Mesenchymal stem cell (in vitro differentiated cells and primary cell): ENCODE measurements at regions not wholly inside any gene's neighbourhood (a gene's known extent, or its start where the extent isn't known, plus 50 kb on each side); places are given as distances from the start of the nearest gene placed in this dataset.

Experiments used
- DNase-seq: peaks from one replicate; pipeline ENCODE4 v3.0.0-alpha.2; 2013
- H2AFZ ChIP-seq: one replicate; pipeline ENCODE4 v1.6.1; 2013; ENCODE audit warnings: low read depth, mild to moderate bottlenecking, control low read depth, inconsistent platforms, low read length, moderate library complexity
- H2AK5ac ChIP-seq: 2 replicates; pipeline ENCODE4 v1.6.1; 2013; ENCODE audit warnings: low read length, moderate library complexity, mild to moderate bottlenecking, inconsistent platforms; ENCODE audit not compliant: severe bottlenecking
- H2BK120ac ChIP-seq: one replicate; pipeline ENCODE4 v1.6.1; 2013; ENCODE audit warnings: low read depth, mild to moderate bottlenecking, inconsistent platforms, low read length, moderate library complexity
- H2BK12ac ChIP-seq, 2 experiments: one replicate each; pipeline ENCODE4 v1.6.1; 2013; ENCODE audit warnings: inconsistent platforms in 2 of 2, low read length in 2 of 2, mild to moderate bottlenecking in 2 of 2, moderate library complexity in 2 of 2, control low read depth in 1 of 2
- H2BK15ac ChIP-seq: one replicate; pipeline ENCODE4 v1.6.1; 2013; ENCODE audit warnings: mild to moderate bottlenecking, low read depth, inconsistent platforms; ENCODE audit not compliant: poor library complexity, severe bottlenecking
- H2BK5ac ChIP-seq: 2 replicates; pipeline ENCODE4 v1.6.1; 2013; ENCODE audit warnings: low read depth, mild to moderate bottlenecking, low read length, control low read depth, inconsistent platforms; ENCODE audit not compliant: poor library complexity, severe bottlenecking
- H3K14ac ChIP-seq, 2 experiments: one replicate each; pipeline ENCODE4 v1.6.1; 2013; ENCODE audit warnings: inconsistent platforms in 2 of 2, low read length in 2 of 2, control low read depth in 1 of 2, mild to moderate bottlenecking in 1 of 2, moderate library complexity in 1 of 2
- H3K18ac ChIP-seq, 2 experiments: one replicate each; pipeline ENCODE4 v1.6.1; 2013; ENCODE audit warnings: inconsistent platforms in 2 of 2, low read length in 2 of 2, control low read depth in 1 of 2, low read depth in 1 of 2, mild to moderate bottlenecking in 1 of 2
- H3K23ac ChIP-seq, 2 experiments: one replicate each; pipeline ENCODE4 v1.6.1; 2013; ENCODE audit warnings: inconsistent platforms in 2 of 2, low read length in 2 of 2, mild to moderate bottlenecking in 2 of 2, moderate library complexity in 2 of 2, control low read depth in 1 of 2
- H3K27ac ChIP-seq: 2 replicates; pipeline ENCODE4 v1.5.1; 2013; ENCODE audit warnings: mild to moderate bottlenecking, moderate library complexity, low read length, control low read depth, inconsistent platforms; ENCODE audit not compliant: poor library complexity, severe bottlenecking
- H3K27me3 ChIP-seq, 2 experiments: 2 replicates each; pipeline versions ENCODE4 v1.6.1 to v1.7.0; 2013; ENCODE audit warnings: low read length in 2 of 2, mild to moderate bottlenecking in 2 of 2, moderate library complexity in 2 of 2, control low read depth in 1 of 2, inconsistent platforms in 1 of 2; ENCODE audit not compliant: control insufficient read depth in 1 of 2, insufficient read depth in 1 of 2
- H3K36me3 ChIP-seq, 2 experiments: 2 replicates each; pipeline versions ENCODE4 v1.6.1 to v1.7.0; 2013; ENCODE audit warnings: low read length in 2 of 2, control low read depth in 1 of 2, inconsistent platforms in 1 of 2, low read depth in 1 of 2, mild to moderate bottlenecking in 1 of 2; ENCODE audit not compliant: insufficient read depth in 2 of 2, control insufficient read depth in 1 of 2
- H3K4ac ChIP-seq, 2 experiments: one replicate each; pipeline ENCODE4 v1.6.1; 2013; ENCODE audit warnings: inconsistent platforms in 2 of 2, low read length in 2 of 2, mild to moderate bottlenecking in 2 of 2, moderate library complexity in 2 of 2, control low read depth in 1 of 2, low read depth in 1 of 2
- H3K4me1 ChIP-seq: 2 replicates; pipeline ENCODE4 v1.6.1; 2013; ENCODE audit warnings: low read depth, low read length, control low read depth; ENCODE audit not compliant: control insufficient read depth, insufficient read depth
- H3K4me2 ChIP-seq: 2 replicates; pipeline ENCODE4 v1.6.1; 2013; ENCODE audit warnings: low read length, mild to moderate bottlenecking, inconsistent platforms; ENCODE audit not compliant: poor library complexity, severe bottlenecking
- H3K4me3 ChIP-seq, 2 experiments: 2 replicates each; pipeline versions ENCODE4 v1.5.1 to v1.7.0; 2013; ENCODE audit warnings: low read length in 2 of 2, mild to moderate bottlenecking in 2 of 2, control low read depth in 1 of 2, low read depth in 1 of 2; ENCODE audit not compliant: insufficient read depth in 1 of 2
- H3K79me1 ChIP-seq: replicated peaks from 2 replicates; pipeline ENCODE4 v1.6.1; 2013; ENCODE audit warnings: mild to moderate bottlenecking, control low read depth, low read length, inconsistent platforms; ENCODE audit not compliant: poor library complexity, severe bottlenecking
- H3K9ac ChIP-seq: 2 replicates; pipeline ENCODE4 v1.7.0; 2013; ENCODE audit warnings: mild to moderate bottlenecking, low read length, moderate library complexity
- H3K9me3 ChIP-seq: 2 replicates; pipeline ENCODE4 v1.7.0; 2013; ENCODE audit warnings: mild to moderate bottlenecking, low read length; ENCODE audit not compliant: control insufficient read depth
- H4K8ac ChIP-seq: one replicate; pipeline ENCODE4 v1.6.1; 2013; ENCODE audit warnings: inconsistent platforms, mild to moderate bottlenecking, low read length, moderate library complexity
- H4K91ac ChIP-seq: one replicate; pipeline ENCODE4 v1.6.1; 2013; ENCODE audit warnings: mild to moderate bottlenecking, low read length, inconsistent platforms
- WGBS: methylation state at CpG from one replicate; pipeline ENCODE4 v1.1.7; 2013; ENCODE audit warnings: mixed read lengths; 5-methylcytosine and 5-hydroxymethylcytosine counted together

GRCh38 chr11:129316781-129317180, 58.9 kb upstream of the BARX2 start:
- no peak overlapping the region for H2BK120ac ChIP-seq
- H3K4ac ChIP-seq, result no peak overlapping the region
- H2AK5ac ChIP-seq, result no peak overlapping the region
- H3K9me3 ChIP-seq, result no peaks in the 10 kb centered on the region
- no peaks in the 10 kb centered on the region for H3K79me1 ChIP-seq
- no peak overlapping the region for H3K14ac ChIP-seq
- H3K36me3 ChIP-seq, result no peaks in the 10 kb centered on the region
- no peak overlapping the region for H3K4me3 ChIP-seq
- DNase-seq, result no peak
- H2AFZ ChIP-seq, result no peak overlapping the region
- H3K27ac ChIP-seq, result no peak overlapping the region
- H3K18ac ChIP-seq, result no peak overlapping the region
- H3K9ac ChIP-seq, result no peak overlapping the region
- H2BK5ac ChIP-seq, result no peak overlapping the region
- no peaks in the 10 kb centered on the region for H3K4me1 ChIP-seq
- no peak overlapping the region for H4K91ac ChIP-seq
- H4K8ac ChIP-seq, result no peak overlapping the region
- no peak overlapping the region for H3K4me2 ChIP-seq
- no peak overlapping the region for H2BK12ac ChIP-seq
- no peak overlapping the region for H3K23ac ChIP-seq
- H2BK15ac ChIP-seq, result no peak overlapping the region
- WGBS, result 86% methylated on average over 5 of the region's 6 CpGs
- H3K27me3 ChIP-seq, result peaks cover 10 to 11% of the 10 kb centered on the region in 2 experiments

GRCh38 chr11:129315781-129316579, 59.7 kb upstream of the BARX2 start:
- no peak overlapping the region for H3K18ac ChIP-seq
- no peak overlapping the region for H2BK12ac ChIP-seq
- no peak overlapping the region for H2BK5ac ChIP-seq
- no peak overlapping the region for H2BK120ac ChIP-seq
- no peak overlapping the region for H3K4me2 ChIP-seq
- no peak overlapping the region for H2AFZ ChIP-seq
- no peak for DNase-seq
- H3K36me3 ChIP-seq, result no peaks in the 10 kb centered on the region
- H3K14ac ChIP-seq, result peak overlapping the region in 1 of 2 experiments; percentile 33
- peak overlapping the region; percentile 16 for H2BK15ac ChIP-seq
- H3K9me3 ChIP-seq, result no peaks in the 10 kb centered on the region
- no peak overlapping the region for H3K4ac ChIP-seq
- 43% methylated on average over 11 of the region's 12 CpGs for WGBS
- no peak overlapping the region for H2AK5ac ChIP-seq
- no peaks in the 10 kb centered on the region for H3K4me1 ChIP-seq
- no peaks in the 10 kb centered on the region for H3K79me1 ChIP-seq
- peak overlapping the region in 1 of 2 experiments; percentile 87 for H3K23ac ChIP-seq
- H3K27me3 ChIP-seq, result peaks cover 10 to 11% of the 10 kb centered on the region in 2 experiments
- H3K27ac ChIP-seq, result no peak overlapping the region
- no peak overlapping the region for H3K4me3 ChIP-seq
- H4K91ac ChIP-seq, result no peak overlapping the region
- no peak overlapping the region for H4K8ac ChIP-seq
- H3K9ac ChIP-seq, result no peak overlapping the region

- no peak overlapping the region for H4K91ac ChIP-seq
- no peaks in the 10 kb centered on the region for H3K9me3 ChIP-seq
- no peaks in the 10 kb centered on the region for H3K36me3 ChIP-seq
- no peaks in the 10 kb centered on the region for H3K4me1 ChIP-seq
- H2AK5ac ChIP-seq, result no peak overlapping the region
- no peak overlapping the region for H2BK5ac ChIP-seq
- no peak overlapping the region for H3K4me2 ChIP-seq
- peaks cover 10 to 11% of the 10 kb centered on the region in 2 experiments for H3K27me3 ChIP-seq
- H3K4ac ChIP-seq, result no peak overlapping the region
- no peak overlapping the region for H3K23ac ChIP-seq
- no peak overlapping the region for H2BK15ac ChIP-seq
- H2BK12ac ChIP-seq, result no peak overlapping the region
- WGBS, result 94% methylated on average over 3 of the region's 3 CpGs
- DNase-seq, result no peak
- no peaks in the 10 kb centered on the region for H3K79me1 ChIP-seq
- no peak overlapping the region for H2AFZ ChIP-seq
- no peak overlapping the region for H3K9ac ChIP-seq
- no peak overlapping the region for H3K18ac ChIP-seq
- H2BK120ac ChIP-seq, result no peak overlapping the region
- no peak overlapping the region for H3K4me3 ChIP-seq
- H3K14ac ChIP-seq, result no peak overlapping the region
- no peak overlapping the region for H4K8ac ChIP-seq
- H3K27ac ChIP-seq, result no peak overlapping the region
These were observed 61.3 kb upstream of the BARX2 start for GRCh38 chr11:129314371-129314770.

- WGBS, result 85% methylated on average over 6 of the region's 6 CpGs
- H2BK12ac ChIP-seq, result no peak overlapping the region
- H3K9ac ChIP-seq, result no peak overlapping the region
These were observed 61.9 kb upstream of the BARX2 start for GRCh38 chr11:129313541-129314297.

More at GRCh38 chr11:129313541-129314297, 61.9 kb upstream of the BARX2 start:
- Histone ChIP-seq H3K36me3 (no peaks in the 10 kb centered on the region), H3K14ac (no peak overlapping the region), H3K4me1 (no peaks in the 10 kb centered on the region), H3K9me3 (no peaks in the 10 kb centered on the region), H3K27ac (no peak overlapping the region), H2AFZ (no peak overlapping the region), H2BK15ac (no peak overlapping the region), H4K8ac (no peak overlapping the region), H3K4me2 (no peak overlapping the region), H2AK5ac (no peak overlapping the region), H4K91ac (no peak overlapping the region), H3K4me3 (no peak overlapping the region), H2BK120ac (no peak overlapping the region), H3K18ac (no peak overlapping the region), H2BK5ac (no peak overlapping the region), H3K79me1 (no peaks in the 10 kb centered on the region), H3K4ac (no peak overlapping the region), H3K23ac (no peak overlapping the region), H3K27me3 (peaks cover 10 to 11% of the 10 kb centered on the region in 2 experiments)
- no peak for DNase-seq
